ENCODE measurements at regions not wholly inside any gene's neighbourhood (a gene's known extent, or its start where the extent isn't known, plus 50 kb on each side); places are given as distances from the start of the nearest gene placed in this dataset.

GRCh38 chr1:29958271-29958670 lies 721.9 kb downstream of the PTPRU start:
- ChIA-PET POLR2A (no interaction called here), CTCF (no interaction called here)
- H3K36me3 ChIP-seq (ENCODE audit: control insufficient read depth, insufficient read depth, low read length) = no peaks in the 10 kb centered on the region
- no peak overlapping the region for H3K4me3 ChIP-seq (ENCODE audit: low read depth, low read length)
- TF ChIP-seq CTCF (IDR thresholded peaks at IDR 0.05; ENCODE audit: insufficient read depth, low read depth, low read length) = no peak
- H3K27me3 ChIP-seq (ENCODE audit: control insufficient read depth, insufficient read depth, low read length) = no peaks in the 10 kb centered on the region
- DNase-seq (ENCODE audit: low read depth) = no peak

DNA sequence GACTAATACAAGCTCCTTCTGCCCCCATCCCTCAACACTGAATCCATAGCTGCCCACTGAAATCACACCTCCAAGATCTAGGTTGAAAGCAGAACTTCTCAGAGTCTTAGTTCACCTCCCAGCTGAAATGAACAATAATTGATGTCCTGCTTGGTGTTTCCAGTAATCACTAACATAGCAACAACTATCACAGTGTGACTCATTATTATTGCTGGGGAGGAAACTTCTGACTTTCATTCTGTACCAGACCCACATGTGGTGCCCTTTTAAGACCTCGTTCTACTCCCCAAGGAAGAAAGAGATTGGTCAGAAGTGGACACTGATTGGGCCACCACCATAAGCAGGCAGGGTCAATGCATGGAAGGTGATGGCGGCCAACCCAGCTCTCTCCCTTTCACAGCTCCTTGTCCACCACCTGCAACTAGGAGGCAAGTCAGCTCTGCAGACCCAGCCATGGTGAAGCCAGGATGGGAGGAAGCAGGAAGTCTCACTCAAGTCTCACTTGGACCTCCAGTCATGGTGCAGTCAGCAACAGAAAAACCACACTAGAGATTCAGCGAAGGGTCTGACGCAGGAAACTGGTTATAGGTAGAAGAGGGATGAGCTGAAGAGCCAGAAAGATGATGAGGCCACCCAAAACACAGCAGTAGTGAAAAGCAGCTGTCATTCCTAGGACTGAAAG lies 720.2 kb downstream of the PTPRU start:
- Histone ChIP-seq H3K27me3 (ENCODE audit: control insufficient read depth, insufficient read depth, low read length) (no peaks in the 10 kb centered on the region), H3K4me3 (ENCODE audit: low read depth, low read length) (no peak overlapping the region), H3K36me3 (ENCODE audit: control insufficient read depth, insufficient read depth, low read length) (no peaks in the 10 kb centered on the region)
- CTCF ChIA-PET = no interaction called here
- TF ChIP-seq CTCF (IDR thresholded peaks at IDR 0.05; ENCODE audit: insufficient read depth, low read depth, low read length) = no peak
- no peak for DNase-seq (ENCODE audit: low read depth)
- POLR2A ChIA-PET = no interaction called here

- POLR2A ChIA-PET = no interaction called here
Observed at GRCh38 chr1:29954591-29954990, 718.3 kb downstream of the PTPRU start.

DNA sequence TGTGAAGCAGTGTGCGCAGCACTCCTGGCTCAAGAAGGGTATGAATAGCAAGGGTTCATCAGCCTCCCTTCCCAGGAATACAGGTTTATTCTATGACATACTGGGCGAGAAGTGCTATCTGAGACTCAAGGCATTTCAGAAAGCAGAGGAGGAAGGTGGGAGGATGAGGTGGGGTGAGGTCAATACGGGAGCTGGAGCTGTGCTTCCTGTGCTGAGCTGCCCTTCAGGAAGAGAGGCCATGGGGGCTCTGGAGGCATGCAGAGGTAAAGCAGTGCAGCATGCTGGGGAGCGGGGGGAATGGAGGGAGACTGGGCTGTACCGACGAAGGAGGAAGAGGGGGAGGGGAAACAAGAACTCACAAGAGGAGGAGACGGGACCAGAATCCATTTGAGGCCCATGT lies 717.6 kb downstream of the PTPRU start:
- ChIA-PET CTCF (no interaction called here), POLR2A (no interaction called here)
- TF ChIP-seq CTCF (IDR thresholded peaks at IDR 0.05; ENCODE audit: insufficient read depth, low read depth, low read length) = no peak
- no peak for DNase-seq (ENCODE audit: low read depth)
- Histone ChIP-seq H3K36me3 (ENCODE audit: control insufficient read depth, insufficient read depth, low read length) (no peaks in the 10 kb centered on the region), H3K4me3 (ENCODE audit: low read depth, low read length) (no peak overlapping the region), H3K27me3 (ENCODE audit: control insufficient read depth, insufficient read depth, low read length) (no peaks in the 10 kb centered on the region)

More at GRCh38 chr1:29954591-29954990, 718.3 kb downstream of the PTPRU start:
- H3K4me3 ChIP-seq (ENCODE audit: low read depth, low read length) = no peak overlapping the region
- H3K27me3 ChIP-seq (ENCODE audit: control insufficient read depth, insufficient read depth, low read length) = no peaks in the 10 kb centered on the region
- TF ChIP-seq CTCF (IDR thresholded peaks at IDR 0.05; ENCODE audit: insufficient read depth, low read depth, low read length) = no peak
- CTCF ChIA-PET = interaction anchor here (0.5 kb wide), 1 partner anchor 396 kb away, joined by 3 read pairs; no protein-coding TSS in a partner anchor
- DNase-seq (ENCODE audit: low read depth) = no peak
- no peaks in the 10 kb centered on the region for H3K36me3 ChIP-seq (ENCODE audit: control insufficient read depth, insufficient read depth, low read length)

- Histone ChIP-seq H3K4me3 (ENCODE audit: low read depth, low read length) (no peak overlapping the region), H3K36me3 (ENCODE audit: control insufficient read depth, insufficient read depth, low read length) (no peaks in the 10 kb centered on the region), H3K27me3 (ENCODE audit: control insufficient read depth, insufficient read depth, low read length) (no peaks in the 10 kb centered on the region)
- ChIA-PET POLR2A (no interaction called here), CTCF (no interaction called here)
- no peak for TF ChIP-seq CTCF (IDR thresholded peaks at IDR 0.05; ENCODE audit: insufficient read depth, low read depth, low read length)
- no peak for DNase-seq (ENCODE audit: low read depth)
Observed at GRCh38 chr1:29949676-29950075, 713.4 kb downstream of the PTPRU start.

Measured in BJ (cell line).